ENCODE measurements at regions not wholly inside any gene's neighbourhood (a gene's known extent, or its start where the extent isn't known, plus 50 kb on each side); places are given as distances from the start of the nearest gene placed in this dataset.

GRCh38 chr21:25428537-25428936 is 178.7 kb downstream of the MRPL39 start:
- intact Hi-C loops (cut with DNase I), result no loop called here
- H3K27me3 ChIP-seq, result no peaks in the 10 kb centered on the region
- H3K4me1 ChIP-seq, result no peaks in the 10 kb centered on the region
- ATAC-seq (no peak), DNase-seq (no peak)
- H3K27ac ChIP-seq, result no peak overlapping the region
- TF ChIP-seq POLR2A (IDR thresholded peaks at IDR 0.05), result no peak
- TF ChIP-seq, protein P1, sequence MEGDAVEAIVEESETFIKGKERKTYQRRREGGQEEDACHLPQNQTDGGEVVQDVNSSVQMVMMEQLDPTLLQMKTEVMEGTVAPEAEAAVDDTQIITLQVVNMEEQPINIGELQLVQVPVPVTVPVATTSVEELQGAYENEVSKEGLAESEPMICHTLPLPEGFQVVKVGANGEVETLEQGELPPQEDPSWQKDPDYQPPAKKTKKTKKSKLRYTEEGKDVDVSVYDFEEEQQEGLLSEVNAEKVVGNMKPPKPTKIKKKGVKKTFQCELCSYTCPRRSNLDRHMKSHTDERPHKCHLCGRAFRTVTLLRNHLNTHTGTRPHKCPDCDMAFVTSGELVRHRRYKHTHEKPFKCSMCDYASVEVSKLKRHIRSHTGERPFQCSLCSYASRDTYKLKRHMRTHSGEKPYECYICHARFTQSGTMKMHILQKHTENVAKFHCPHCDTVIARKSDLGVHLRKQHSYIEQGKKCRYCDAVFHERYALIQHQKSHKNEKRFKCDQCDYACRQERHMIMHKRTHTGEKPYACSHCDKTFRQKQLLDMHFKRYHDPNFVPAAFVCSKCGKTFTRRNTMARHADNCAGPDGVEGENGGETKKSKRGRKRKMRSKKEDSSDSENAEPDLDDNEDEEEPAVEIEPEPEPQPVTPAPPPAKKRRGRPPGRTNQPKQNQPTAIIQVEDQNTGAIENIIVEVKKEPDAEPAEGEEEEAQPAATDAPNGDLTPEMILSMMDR (IDR thresholded peaks at IDR 0.05), result no peak
- no peak overlapping the region for H3K4me3 ChIP-seq
- H3K36me3 ChIP-seq (replicated peaks in 1 of 2; ENCODE audit: insufficient read depth in 1 of 2, low read depth in 2 of 2), result no peaks in the 10 kb centered on the region
- H3K9me3 ChIP-seq, result no peaks in the 10 kb centered on the region

DNA sequence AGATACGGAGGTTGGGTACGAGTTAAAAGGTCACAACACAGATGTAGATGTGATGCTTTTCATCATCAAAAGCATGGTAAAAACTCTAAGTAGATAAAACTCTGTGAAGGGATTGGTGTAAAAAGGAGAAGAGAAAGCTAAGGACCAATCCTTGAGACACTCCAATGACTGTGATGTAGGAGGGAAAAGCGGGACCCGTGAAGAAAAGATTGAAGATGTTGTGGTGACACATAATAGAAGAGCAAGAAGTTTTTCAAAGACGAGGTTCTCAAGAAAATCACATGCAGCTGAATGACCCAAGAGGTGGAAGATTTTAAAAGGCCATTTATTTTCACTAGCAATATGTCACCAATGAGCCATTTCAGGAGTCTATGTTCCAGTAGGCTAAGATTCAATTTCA is 179.5 kb downstream of the MRPL39 start:
- no peaks in the 10 kb centered on the region for H3K9me3 ChIP-seq
- WGBS, 2 donors, result 61% methylated on average over 5 of the region's 5 CpGs

GRCh38 chr21:25426580-25426979 is 180.7 kb downstream of the MRPL39 start:
- Histone ChIP-seq H3K4me3 (no peak overlapping the region), H3K27me3 (no peaks in the 10 kb centered on the region), H3K27ac (no peak overlapping the region), H3K4me1 (no peaks in the 10 kb centered on the region), H3K36me3 (replicated peaks in 1 of 2; ENCODE audit: insufficient read depth in 1 of 2, low read depth in 2 of 2) (no peaks in the 10 kb centered on the region), H3K9me3 (no peaks in the 10 kb centered on the region)
- WGBS, 2 donors, result 62 to 69% methylated on average over 4 of the region's 4 CpGs
- TF ChIP-seq, protein P1 (IDR thresholded peaks at IDR 0.05), result no peak
- TF ChIP-seq POLR2A (IDR thresholded peaks at IDR 0.05), result no peak
- DNase-seq (no peak), ATAC-seq (no peak)
- intact Hi-C loops (cut with DNase I), result no loop called here

More for the DNA sequence above, 179.5 kb downstream of the MRPL39 start:
- no peak overlapping the region for H3K4me3 ChIP-seq
- no peaks in the 10 kb centered on the region for H3K27me3 ChIP-seq
- intact Hi-C loops (cut with DNase I), result no loop called here
- H3K27ac ChIP-seq, result no peak overlapping the region
- H3K4me1 ChIP-seq, result no peaks in the 10 kb centered on the region
- ATAC-seq (no peak), DNase-seq (no peak)
- TF ChIP-seq POLR2A (IDR thresholded peaks at IDR 0.05), result no peak
- TF ChIP-seq, protein P1 (IDR thresholded peaks at IDR 0.05), result no peak
- H3K36me3 ChIP-seq (replicated peaks in 1 of 2; ENCODE audit: insufficient read depth in 1 of 2, low read depth in 2 of 2), result no peaks in the 10 kb centered on the region

DNA sequence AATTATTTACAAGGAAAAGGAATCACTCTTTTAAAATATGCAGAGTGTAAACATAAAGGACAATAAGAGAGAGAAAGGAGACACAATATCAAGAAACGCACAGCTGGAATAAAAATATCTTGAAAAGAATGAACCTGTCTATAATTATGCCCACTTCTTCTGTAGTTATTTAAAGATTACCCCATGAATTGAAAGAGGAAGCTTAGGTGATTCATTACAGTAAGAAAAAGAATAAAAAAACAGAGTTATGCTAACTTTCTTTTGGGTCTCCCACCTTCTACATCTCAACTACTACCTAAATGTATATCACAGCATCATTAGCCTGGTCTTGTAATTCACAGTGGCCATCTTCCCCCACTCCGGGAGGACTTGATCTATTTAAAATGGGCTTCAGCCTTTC is 182.1 kb downstream of the MRPL39 start:
- Histone ChIP-seq H3K27ac (no peak overlapping the region), H3K27me3 (no peaks in the 10 kb centered on the region), H3K36me3 (replicated peaks in 1 of 2; ENCODE audit: insufficient read depth in 1 of 2, low read depth in 2 of 2) (no peaks in the 10 kb centered on the region), H3K4me1 (no peaks in the 10 kb centered on the region), H3K9me3 (no peaks in the 10 kb centered on the region), H3K4me3 (no peak overlapping the region)
- 55 to 63% methylated on average over 2 of the region's 2 CpGs for WGBS, 2 donors
- intact Hi-C loops (cut with DNase I), result no loop called here
- TF ChIP-seq POLR2A (IDR thresholded peaks at IDR 0.05), result no peak
- TF ChIP-seq, protein P1 (IDR thresholded peaks at IDR 0.05), result no peak
- ATAC-seq, result no peak
- DNase-seq, result no peak

- Histone ChIP-seq H3K9me3 (no peaks in the 10 kb centered on the region), H3K4me3 (no peak overlapping the region), H3K27ac (no peak overlapping the region), H3K27me3 (no peaks in the 10 kb centered on the region), H3K4me1 (no peaks in the 10 kb centered on the region), H3K36me3 (replicated peaks in 1 of 2; ENCODE audit: insufficient read depth in 1 of 2, low read depth in 2 of 2) (no peaks in the 10 kb centered on the region)
- 65 to 70% methylated on average over 2 of the region's 2 CpGs for WGBS, 2 donors
- no peak for TF ChIP-seq POLR2A (IDR thresholded peaks at IDR 0.05)
- TF ChIP-seq, protein P1 (IDR thresholded peaks at IDR 0.05), result no peak
- ATAC-seq (no peak), DNase-seq (no peak)
- intact Hi-C loops (cut with DNase I), result no loop called here
Measured at GRCh38 chr21:25424634-25425033, 182.6 kb downstream of the MRPL39 start.

All from body of pancreas (tissue), 4 donors.